HEK293 (cell line): ENCODE measurements at regions not wholly inside any gene's neighbourhood (a gene's known extent, or its start where the extent isn't known, plus 50 kb on each side); places are given as distances from the start of the nearest gene placed in this dataset.

Experiments
- CTCF ChIA-PET: fragments of 350-600 bp; formaldehyde crosslinking; extraction: SDS; loops from one replicate; lab custom pipeline; 2021; ENCODE audit warnings: antibody characterized with exemption; lab: Yijun Ruan, JAX
- POLR2A ChIA-PET: fragments of 300-600 bp; formaldehyde crosslinking; extraction: SDS; loops from one replicate; lab custom pipeline; 2020; ENCODE audit warnings: antibody characterized with exemption, inconsistent platforms; lab: Yijun Ruan, JAX
- H3K27ac ChIP-seq: fragments of 200-500 bp; sonication (Bioruptor generic); 2 replicates; pipeline ENCODE4 v1.5.1; 2014; ENCODE audit warnings: low read depth, low read length, control low read depth, inconsistent platforms; ENCODE audit errors: extremely low read depth
- H3K36me3 ChIP-seq, 2 experiments: fragments of 200-500 bp in 1 of 2; sonication (Bioruptor generic) in 1 of 2; 1 replicate in 1 of 2; 2 replicates in 1 of 2; pipeline ENCODE4 v1.5.1; 2014 to 2017; ENCODE audit warnings: inconsistent platforms in 2 of 2, low read length in 2 of 2; ENCODE audit not compliant: control insufficient read depth in 2 of 2, insufficient read depth in 1 of 2
- H3K4me1 ChIP-seq: fragments of 200-500 bp; sonication (Bioruptor generic); 2 replicates; pipeline ENCODE4 v1.5.1; 2014; ENCODE audit warnings: mild to moderate bottlenecking, low read length, inconsistent platforms; ENCODE audit not compliant: control insufficient read depth, insufficient read depth
- H3K4me3 ChIP-seq: 2 replicates; pipeline ENCODE4 v1.5.1; 2011; ENCODE audit warnings: low read depth, mild to moderate bottlenecking, control low read depth, low read length, moderate library complexity
- H3K9me3 ChIP-seq: fragments of 200-500 bp; sonication (Bioruptor generic); 2 replicates; pipeline ENCODE4 v1.5.1; 2014; ENCODE audit warnings: low read depth, low read length, inconsistent platforms; ENCODE audit not compliant: control insufficient read depth, insufficient read depth
- HOXC10 ChIP-seq: sonication (generic); formaldehyde crosslinking; IDR thresholded peaks from 2 replicates; pipeline ENCODE4 v1.8.1; 2023; ENCODE audit warnings: mild to moderate bottlenecking, missing genetic modification reagents
- KLF1 ChIP-seq: fragments of 450-650 bp; formaldehyde crosslinking; IDR thresholded peaks from 2 replicates; pipeline ENCODE4 v1.5.1; 2016; ENCODE audit warnings: missing biosample characterization, missing genetic modification characterization
- KLF16 ChIP-seq: fragments of 450-650 bp; formaldehyde crosslinking; IDR thresholded peaks from 2 replicates; pipeline ENCODE4 v1.5.1; 2017; ENCODE audit warnings: missing biosample characterization, missing genetic modification characterization
- MEIS1 ChIP-seq: sonication (generic); formaldehyde crosslinking; IDR thresholded peaks from 2 replicates; pipeline ENCODE4 v1.8.1; 2022; ENCODE audit warnings: missing genetic modification reagents, mild to moderate bottlenecking, borderline replicate concordance
- MZF1 ChIP-seq: fragments of 450-650 bp; formaldehyde crosslinking; IDR thresholded peaks from 2 replicates; pipeline ENCODE4 v1.5.1; 2017; ENCODE audit warnings: missing biosample characterization, missing genetic modification characterization, borderline replicate concordance
- SP3 ChIP-seq: fragments of 450-650 bp; formaldehyde crosslinking; IDR thresholded peaks from 2 replicates; pipeline ENCODE4 v1.5.1; 2016; ENCODE audit warnings: missing biosample characterization, missing genetic modification characterization
- YY1 ChIP-seq: fragments of 450-650 bp; formaldehyde crosslinking; IDR thresholded peaks from 2 replicates; pipeline ENCODE4 v1.5.1; 2018; ENCODE audit warnings: missing biosample characterization, missing genetic modification characterization
- YY2 ChIP-seq: fragments of 450-650 bp; formaldehyde crosslinking; IDR thresholded peaks from 2 replicates; pipeline ENCODE4 v1.5.1; 2016; ENCODE audit warnings: missing biosample characterization, missing genetic modification characterization
- ZFHX2 ChIP-seq: fragments of 450-650 bp; formaldehyde crosslinking; conservative IDR thresholded peaks from 2 replicates; pipeline ENCODE4 v1.5.1; 2016; ENCODE audit warnings: missing biosample characterization, missing genetic modification characterization
- ZNF132 ChIP-seq: fragments of 450-650 bp; formaldehyde crosslinking; IDR thresholded peaks from 2 replicates; pipeline ENCODE4 v1.5.1; 2017; ENCODE audit warnings: missing biosample characterization, missing genetic modification characterization, borderline replicate concordance
- ZNF16 ChIP-seq: fragments of 450-650 bp; formaldehyde crosslinking; IDR thresholded peaks from 2 replicates; pipeline ENCODE4 v1.5.1; 2016; ENCODE audit warnings: low read depth, missing biosample characterization, missing genetic modification characterization
- ZNF24 ChIP-seq: fragments of 450-650 bp; formaldehyde crosslinking; IDR thresholded peaks from 2 replicates; pipeline ENCODE4 v1.5.1; 2016; ENCODE audit warnings: missing biosample characterization, missing genetic modification characterization
- ZNF354C ChIP-seq: fragments of 450-650 bp; formaldehyde crosslinking; IDR thresholded peaks from 2 replicates; pipeline ENCODE4 v1.5.1; 2016; ENCODE audit warnings: missing biosample characterization, missing genetic modification characterization, low read depth, borderline replicate concordance
- ZNF416 ChIP-seq: fragments of 450-650 bp; formaldehyde crosslinking; IDR thresholded peaks from 2 replicates; pipeline ENCODE4 v1.5.1; 2016; ENCODE audit warnings: missing biosample characterization, missing genetic modification characterization
- ZNF514 ChIP-seq: fragments of 450-650 bp; formaldehyde crosslinking; IDR thresholded peaks from 2 replicates; pipeline ENCODE4 v1.5.1; 2016; ENCODE audit warnings: missing biosample characterization, missing genetic modification characterization
- ZNF571 ChIP-seq: fragments of 450-650 bp; formaldehyde crosslinking; IDR thresholded peaks from 2 replicates; pipeline ENCODE4 v1.5.0; 2017; ENCODE audit warnings: missing biosample characterization, missing genetic modification characterization
- TF ChIP-seq, protein P1 (sequence below): fragments of 450-650 bp; formaldehyde crosslinking; IDR thresholded peaks from 2 replicates; pipeline ENCODE4 v1.5.1; 2016; ENCODE audit warnings: missing biosample characterization, missing genetic modification characterization
- TF ChIP-seq, protein P2 (sequence below): fragments of 450-650 bp; formaldehyde crosslinking; IDR thresholded peaks from 2 replicates; pipeline ENCODE4; 2016; ENCODE audit warnings: missing biosample characterization, missing genetic modification characterization
- TF ChIP-seq, protein P3 (sequence below): fragments of 450-650 bp; formaldehyde crosslinking; IDR thresholded peaks from 2 replicates; pipeline ENCODE4 v1.5.1; 2016; ENCODE audit warnings: missing biosample characterization, missing genetic modification characterization
- TF ChIP-seq, protein P4 (sequence below): fragments of 450-650 bp; formaldehyde crosslinking; IDR thresholded peaks from 2 replicates; pipeline ENCODE4 v1.5.1; 2017; ENCODE audit warnings: missing biosample characterization, missing genetic modification characterization
- TF ChIP-seq, protein P5 (sequence below): fragments of 450-650 bp; formaldehyde crosslinking; IDR thresholded peaks from 2 replicates; pipeline ENCODE4 v1.5.1; 2016; ENCODE audit warnings: missing biosample characterization, missing genetic modification characterization
- TF ChIP-seq, protein P6 (sequence below): fragments of 450-650 bp; formaldehyde crosslinking; IDR thresholded peaks from 2 replicates; pipeline ENCODE4 v1.5.1; 2016; ENCODE audit warnings: missing biosample characterization, missing genetic modification characterization

DNA sequence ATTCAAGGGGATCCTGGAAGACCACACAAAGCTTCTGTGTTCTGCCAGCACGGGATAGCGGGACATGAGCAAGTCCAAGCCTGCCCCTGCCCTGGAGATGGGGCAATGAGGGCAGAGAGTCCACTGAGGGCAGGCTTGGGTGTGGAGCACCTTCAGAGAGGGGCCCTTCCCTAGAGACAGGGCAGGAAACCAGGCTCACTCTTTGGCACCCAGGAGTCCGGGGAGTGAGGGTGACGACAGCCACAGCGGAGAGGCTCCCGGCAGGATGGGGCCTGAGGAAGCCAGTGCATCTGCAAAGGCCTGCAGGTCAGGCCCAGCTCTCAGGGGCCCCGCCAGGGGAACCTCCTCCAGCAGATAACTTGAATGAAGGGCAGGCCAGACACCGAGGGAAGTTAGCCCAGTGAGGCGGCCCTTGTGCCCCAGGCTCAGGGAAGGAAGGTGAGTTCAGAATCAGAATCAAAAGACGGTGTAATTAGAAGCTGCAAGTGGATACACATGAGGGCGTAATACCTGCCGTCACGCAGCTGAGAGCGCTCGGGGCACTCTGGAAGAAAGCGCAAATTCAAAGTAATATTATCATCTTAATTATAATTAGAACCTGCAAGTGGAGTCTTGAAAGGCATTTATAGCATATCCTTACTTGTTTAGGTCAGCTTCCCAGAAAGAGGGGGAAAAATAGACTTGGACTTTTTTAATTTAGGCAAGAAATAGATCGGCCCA, 142.6 kb upstream of the LGALSL start (continued):
- TF ChIP-seq SP3 (tag by site-specific recombination) (no peak), MEIS1 (no peak), KLF16 (tag by site-specific recombination) (no peak), YY1 (tag by site-specific recombination) (no peak), MZF1 (tag by site-specific recombination) (no peak), ZNF354C (tag by site-specific recombination) (no peak), ZNF416 (tag by site-specific recombination) (no peak), ZNF571 (tag by site-specific recombination) (no peak)
- TF ChIP-seq, protein P1, sequence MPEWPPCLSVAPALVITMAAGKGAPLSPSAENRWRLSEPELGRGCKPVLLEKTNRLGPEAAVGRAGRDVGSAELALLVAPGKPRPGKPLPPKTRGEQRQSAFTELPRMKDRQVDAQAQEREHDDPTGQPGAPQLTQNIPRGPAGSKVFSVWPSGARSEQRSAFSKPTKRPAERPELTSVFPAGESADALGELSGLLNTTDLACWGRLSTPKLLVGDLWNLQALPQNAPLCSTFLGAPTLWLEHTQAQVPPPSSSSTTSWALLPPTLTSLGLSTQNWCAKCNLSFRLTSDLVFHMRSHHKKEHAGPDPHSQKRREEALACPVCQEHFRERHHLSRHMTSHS (tag by site-specific recombination): no peak
- TF ChIP-seq, protein P2, sequence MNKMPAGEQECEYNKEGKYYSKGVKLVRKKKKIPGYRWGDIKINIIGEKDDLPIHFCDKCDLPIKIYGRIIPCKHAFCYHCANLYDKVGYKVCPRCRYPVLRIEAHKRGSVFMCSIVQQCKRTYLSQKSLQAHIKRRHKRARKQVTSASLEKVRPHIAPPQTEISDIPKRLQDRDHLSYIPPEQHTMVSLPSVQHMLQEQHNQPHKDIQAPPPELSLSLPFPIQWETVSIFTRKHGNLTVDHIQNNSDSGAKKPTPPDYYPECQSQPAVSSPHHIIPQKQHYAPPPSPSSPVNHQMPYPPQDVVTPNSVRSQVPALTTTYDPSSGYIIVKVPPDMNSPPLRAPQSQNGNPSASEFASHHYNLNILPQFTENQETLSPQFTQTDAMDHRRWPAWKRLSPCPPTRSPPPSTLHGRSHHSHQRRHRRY (tag by site-specific recombination): no peak

DNA sequence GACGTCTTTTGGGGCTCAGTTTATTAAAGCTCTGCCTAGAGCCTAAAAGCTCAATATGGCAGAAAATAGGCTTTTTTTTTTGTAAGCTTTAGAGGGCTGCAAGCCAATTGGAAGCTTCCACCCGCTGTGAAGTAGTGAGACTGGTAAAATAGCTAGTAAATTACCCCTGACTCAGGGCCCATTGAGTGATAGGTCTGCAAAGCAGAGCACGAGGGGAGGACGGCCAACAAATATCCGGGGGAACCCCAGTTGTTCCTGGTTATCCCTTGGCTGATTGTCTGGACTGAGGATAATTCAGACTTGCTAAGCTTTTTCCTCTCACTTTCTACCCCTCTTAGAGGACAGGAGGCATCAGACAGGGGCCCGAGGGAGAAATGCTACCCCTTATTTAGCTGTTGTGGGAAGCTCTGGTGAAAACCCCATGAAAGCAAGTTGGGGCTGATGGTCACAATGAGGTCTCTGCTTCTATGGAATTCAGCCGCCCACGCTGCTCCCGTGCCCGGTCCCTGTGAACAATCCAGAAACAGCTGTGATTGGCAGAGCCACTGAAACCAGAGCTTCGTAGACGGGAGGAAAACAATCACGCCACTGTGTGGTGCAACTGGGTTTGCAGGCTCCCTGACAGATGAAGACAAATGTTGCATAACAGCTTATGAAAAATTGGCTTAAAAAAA, 141.9 kb upstream of the LGALSL start:
- no peak overlapping the region for H3K27ac ChIP-seq
- CTCF ChIA-PET: interaction anchor here (0.8 to 2.4 kb wide), 8 partner anchors 14 to 613 kb away, joined by 3 to 15 read pairs (median 4); no protein-coding TSS in a partner anchor
- TF ChIP-seq ZNF514: no peak
- TF ChIP-seq, protein P3, sequence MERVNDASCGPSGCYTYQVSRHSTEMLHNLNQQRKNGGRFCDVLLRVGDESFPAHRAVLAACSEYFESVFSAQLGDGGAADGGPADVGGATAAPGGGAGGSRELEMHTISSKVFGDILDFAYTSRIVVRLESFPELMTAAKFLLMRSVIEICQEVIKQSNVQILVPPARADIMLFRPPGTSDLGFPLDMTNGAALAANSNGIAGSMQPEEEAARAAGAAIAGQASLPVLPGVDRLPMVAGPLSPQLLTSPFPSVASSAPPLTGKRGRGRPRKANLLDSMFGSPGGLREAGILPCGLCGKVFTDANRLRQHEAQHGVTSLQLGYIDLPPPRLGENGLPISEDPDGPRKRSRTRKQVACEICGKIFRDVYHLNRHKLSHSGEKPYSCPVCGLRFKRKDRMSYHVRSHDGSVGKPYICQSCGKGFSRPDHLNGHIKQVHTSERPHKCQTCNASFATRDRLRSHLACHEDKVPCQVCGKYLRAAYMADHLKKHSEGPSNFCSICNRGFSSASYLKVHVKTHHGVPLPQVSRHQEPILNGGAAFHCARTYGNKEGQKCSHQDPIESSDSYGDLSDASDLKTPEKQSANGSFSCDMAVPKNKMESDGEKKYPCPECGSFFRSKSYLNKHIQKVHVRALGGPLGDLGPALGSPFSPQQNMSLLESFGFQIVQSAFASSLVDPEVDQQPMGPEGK (tag by site-specific recombination): no peak
- TF ChIP-seq YY2 (tag by site-specific recombination): no peak
- TF ChIP-seq MZF1 (tag by site-specific recombination): no peak
- no peak for TF ChIP-seq ZNF16 (tag by site-specific recombination)
- TF ChIP-seq ZNF24 (tag by site-specific recombination): no peak
- TF ChIP-seq ZNF354C (tag by site-specific recombination): no peak
- TF ChIP-seq, protein P4, sequence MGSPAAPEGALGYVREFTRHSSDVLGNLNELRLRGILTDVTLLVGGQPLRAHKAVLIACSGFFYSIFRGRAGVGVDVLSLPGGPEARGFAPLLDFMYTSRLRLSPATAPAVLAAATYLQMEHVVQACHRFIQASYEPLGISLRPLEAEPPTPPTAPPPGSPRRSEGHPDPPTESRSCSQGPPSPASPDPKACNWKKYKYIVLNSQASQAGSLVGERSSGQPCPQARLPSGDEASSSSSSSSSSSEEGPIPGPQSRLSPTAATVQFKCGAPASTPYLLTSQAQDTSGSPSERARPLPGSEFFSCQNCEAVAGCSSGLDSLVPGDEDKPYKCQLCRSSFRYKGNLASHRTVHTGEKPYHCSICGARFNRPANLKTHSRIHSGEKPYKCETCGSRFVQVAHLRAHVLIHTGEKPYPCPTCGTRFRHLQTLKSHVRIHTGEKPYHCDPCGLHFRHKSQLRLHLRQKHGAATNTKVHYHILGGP (tag by site-specific recombination): no peak
- TF ChIP-seq, protein P5, sequence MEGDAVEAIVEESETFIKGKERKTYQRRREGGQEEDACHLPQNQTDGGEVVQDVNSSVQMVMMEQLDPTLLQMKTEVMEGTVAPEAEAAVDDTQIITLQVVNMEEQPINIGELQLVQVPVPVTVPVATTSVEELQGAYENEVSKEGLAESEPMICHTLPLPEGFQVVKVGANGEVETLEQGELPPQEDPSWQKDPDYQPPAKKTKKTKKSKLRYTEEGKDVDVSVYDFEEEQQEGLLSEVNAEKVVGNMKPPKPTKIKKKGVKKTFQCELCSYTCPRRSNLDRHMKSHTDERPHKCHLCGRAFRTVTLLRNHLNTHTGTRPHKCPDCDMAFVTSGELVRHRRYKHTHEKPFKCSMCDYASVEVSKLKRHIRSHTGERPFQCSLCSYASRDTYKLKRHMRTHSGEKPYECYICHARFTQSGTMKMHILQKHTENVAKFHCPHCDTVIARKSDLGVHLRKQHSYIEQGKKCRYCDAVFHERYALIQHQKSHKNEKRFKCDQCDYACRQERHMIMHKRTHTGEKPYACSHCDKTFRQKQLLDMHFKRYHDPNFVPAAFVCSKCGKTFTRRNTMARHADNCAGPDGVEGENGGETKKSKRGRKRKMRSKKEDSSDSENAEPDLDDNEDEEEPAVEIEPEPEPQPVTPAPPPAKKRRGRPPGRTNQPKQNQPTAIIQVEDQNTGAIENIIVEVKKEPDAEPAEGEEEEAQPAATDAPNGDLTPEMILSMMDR: peak; percentile 33; the same call in 1 of the 2 replicates
- TF ChIP-seq ZFHX2 (tag by site-specific recombination): peak; percentile 50
- TF ChIP-seq ZNF132 (tag by site-specific recombination): no peak
- TF ChIP-seq, protein P6, sequence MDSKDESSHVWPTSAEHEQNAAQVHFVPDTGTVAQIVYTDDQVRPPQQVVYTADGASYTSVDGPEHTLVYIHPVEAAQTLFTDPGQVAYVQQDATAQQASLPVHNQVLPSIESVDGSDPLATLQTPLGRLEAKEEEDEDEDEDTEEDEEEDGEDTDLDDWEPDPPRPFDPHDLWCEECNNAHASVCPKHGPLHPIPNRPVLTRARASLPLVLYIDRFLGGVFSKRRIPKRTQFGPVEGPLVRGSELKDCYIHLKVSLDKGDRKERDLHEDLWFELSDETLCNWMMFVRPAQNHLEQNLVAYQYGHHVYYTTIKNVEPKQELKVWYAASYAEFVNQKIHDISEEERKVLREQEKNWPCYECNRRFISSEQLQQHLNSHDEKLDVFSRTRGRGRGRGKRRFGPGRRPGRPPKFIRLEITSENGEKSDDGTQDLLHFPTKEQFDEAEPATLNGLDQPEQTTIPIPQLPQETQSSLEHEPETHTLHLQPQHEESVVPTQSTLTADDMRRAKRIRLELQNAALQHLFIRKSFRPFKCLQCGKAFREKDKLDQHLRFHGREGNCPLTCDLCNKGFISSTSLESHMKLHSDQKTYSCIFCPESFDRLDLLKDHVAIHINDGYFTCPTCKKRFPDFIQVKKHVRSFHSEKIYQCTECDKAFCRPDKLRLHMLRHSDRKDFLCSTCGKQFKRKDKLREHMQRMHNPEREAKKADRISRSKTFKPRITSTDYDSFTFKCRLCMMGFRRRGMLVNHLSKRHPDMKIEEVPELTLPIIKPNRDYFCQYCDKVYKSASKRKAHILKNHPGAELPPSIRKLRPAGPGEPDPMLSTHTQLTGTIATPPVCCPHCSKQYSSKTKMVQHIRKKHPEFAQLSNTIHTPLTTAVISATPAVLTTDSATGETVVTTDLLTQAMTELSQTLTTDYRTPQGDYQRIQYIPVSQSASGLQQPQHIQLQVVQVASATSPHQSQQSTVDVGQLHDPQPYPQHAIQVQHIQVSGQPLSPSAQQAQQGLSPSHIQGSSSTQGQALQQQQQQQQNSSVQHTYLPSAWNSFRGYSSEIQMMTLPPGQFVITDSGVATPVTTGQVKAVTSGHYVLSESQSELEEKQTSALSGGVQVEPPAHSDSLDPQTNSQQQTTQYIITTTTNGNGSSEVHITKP: peak; percentile 92
- no peak for TF ChIP-seq ZNF571 (tag by site-specific recombination)
- no peak for TF ChIP-seq HOXC10 (CRISPR knock-in tag)
- TF ChIP-seq, protein P2 (tag by site-specific recombination): no peak
- no peak for TF ChIP-seq KLF1

More for the DNA sequence above, 141.9 kb upstream of the LGALSL start:
- Histone ChIP-seq H3K9me3 (no peaks in the 10 kb centered on the region), H3K36me3 (no peaks in the 10 kb centered on the region), H3K4me1 (peaks cover 7% of the 10 kb centered on the region; the same call in 1 of the 2 replicates), H3K4me3 (no peak overlapping the region)
- POLR2A ChIA-PET: interaction anchor here (1.1 kb wide), 1 partner anchor 84 kb away, joined by 3 read pairs; no protein-coding TSS in a partner anchor
